NCI-H82 (cell line): ENCODE measurements at regions not wholly inside any gene's neighbourhood (a gene's known extent, or its start where the extent isn't known, plus 50 kb on each side); places are given as distances from the start of the nearest gene placed in this dataset.

Experiments used
- DNase-seq: peaks from one replicate; lab custom pipeline; 2025; lab: John Stamatoyannopoulos, UW

GRCh38 chr1:29646161-29646775 is 409.9 kb downstream of the PTPRU start:
- no peak for DNase-seq

- no peak for DNase-seq
Observed at GRCh38 chr1:29645586-29645985, 409.3 kb downstream of the PTPRU start.

- DNase-seq, result no peak
Observed at GRCh38 chr1:29644812-29645211, 408.5 kb downstream of the PTPRU start.

GRCh38 chr1:29643838-29644440 is 407.6 kb downstream of the PTPRU start:
- DNase-seq, result no peak

GRCh38 chr1:29643281-29643680 is 407.0 kb downstream of the PTPRU start:
- no peak for DNase-seq

GRCh38 chr1:29642519-29642918 is 406.2 kb downstream of the PTPRU start:
- DNase-seq, result no peak

- no peak for DNase-seq
Observed at GRCh38 chr1:29641921-29642320, 405.6 kb downstream of the PTPRU start.

GRCh38 chr1:29640428-29640785 is 404.1 kb downstream of the PTPRU start:
- no peak for DNase-seq

- DNase-seq, result no peak
Observed at GRCh38 chr1:29639741-29640427, 403.6 kb downstream of the PTPRU start.

GRCh38 chr1:29639156-29639736 is 402.9 kb downstream of the PTPRU start:
- DNase-seq, result no peak

GRCh38 chr1:29638281-29638680 is 402.0 kb downstream of the PTPRU start:
- DNase-seq, result no peak

GRCh38 chr1:29636936-29637335 is 400.6 kb downstream of the PTPRU start:
- DNase-seq, result no peak

- DNase-seq, result no peak
Observed at GRCh38 chr1:29635501-29636263, 399.4 kb downstream of the PTPRU start.

- DNase-seq, result no peak
Observed at GRCh38 chr1:29634746-29635335, 398.5 kb downstream of the PTPRU start.

GRCh38 chr1:29634324-29634723 is 398.0 kb downstream of the PTPRU start:
- no peak for DNase-seq

GRCh38 chr1:29633771-29634170 is 397.4 kb downstream of the PTPRU start:
- peak; percentile 96 for DNase-seq

GRCh38 chr1:29632806-29633615 is 396.7 kb downstream of the PTPRU start:
- DNase-seq, result peak; percentile 41

- DNase-seq, result no peak
Observed at GRCh38 chr1:29631836-29632805, 395.8 kb downstream of the PTPRU start.

GRCh38 chr1:29631361-29631760 is 395.0 kb downstream of the PTPRU start:
- DNase-seq, result no peak

GRCh38 chr1:29630756-29631155 is 394.4 kb downstream of the PTPRU start:
- DNase-seq, result no peak
